Breast epithelium (tissue), 4 donors: ENCODE measurements at regions not wholly inside any gene's neighbourhood (a gene's known extent, or its start where the extent isn't known, plus 50 kb on each side); places are given as distances from the start of the nearest gene placed in this dataset.
"Not testable (repeated sequence)": the region's sequence is repeated elsewhere in the genome, so short reads cannot be mapped to it uniquely, and the experiment has no call there.

Source experiments
- DNase-seq, 2 donors: peaks; one replicate each; pipeline ENCODE4 v3.0.0-alpha.2; 2019; ENCODE audit warnings: low spot score in 2 of 2
- H3K27ac ChIP-seq, 2 donors: fragments of 200-600 bp; sonication (generic) in 1 of 2; one replicate each; pipeline ENCODE4 v1.5.1; 2016 to 2019; ENCODE audit warnings: mild to moderate bottlenecking in 1 of 2
- H3K27me3 ChIP-seq, 2 donors: fragments of 200-600 bp; sonication (generic) in 1 of 2; one replicate each; pipeline versions ENCODE4 v1.5.1 to v1.6.0; 2017 to 2019; ENCODE audit warnings: control low read depth in 1 of 2, mild to moderate bottlenecking in 1 of 2
- H3K36me3 ChIP-seq: fragments of 200-600 bp; one replicate; pipeline ENCODE4 v1.5.1; 2019
- H3K4me1 ChIP-seq, 2 donors: fragments of 200-600 bp; sonication (generic); one replicate each; pipeline ENCODE4 v1.5.1; 2016 to 2019; ENCODE audit warnings: control low read depth in 1 of 2
- H3K4me3 ChIP-seq, 3 donors: fragments of 200-600 bp; sonication (generic); 1 replicate in 2 of 3; 2 replicates in 1 of 3; pipeline ENCODE4 v1.5.1; 2016 to 2019; ENCODE audit warnings: mild to moderate bottlenecking in 3 of 3, moderate library complexity in 2 of 3
- H3K9me3 ChIP-seq, 2 donors: fragments of 200-600 bp; sonication (generic) in 1 of 2; one replicate each; pipeline ENCODE4 v1.5.1; 2016 to 2019; ENCODE audit warnings: control low read depth in 1 of 2
- POLR2A ChIP-seq: fragments of 450-650 bp; IDR thresholded peaks from one replicate; pipeline ENCODE4 v1.6.1; 2016; ENCODE audit warnings: antibody characterized with exemption, mild to moderate bottlenecking, moderate library complexity
- POLR2AphosphoS5 ChIP-seq, 3 donors: sonication (generic); formaldehyde crosslinking; IDR thresholded peaks; one replicate each; pipeline ENCODE4 v1.6.1; 2017; ENCODE audit warnings: antibody characterized with exemption in 3 of 3
- intact Hi-C: fragments of 100-400 bp; cut with DNase I; formaldehyde crosslinking; loops from one replicate; pipeline ENCODE4 v1.15.1; 2023; ENCODE audit warnings: low total_unique reads
- TF ChIP-seq, protein P1 (sequence below), 3 donors: fragments of 450-650 bp; IDR thresholded peaks; one replicate each; pipeline ENCODE4 v1.5.1; 2016 to 2017; ENCODE audit warnings: antibody characterized with exemption in 3 of 3, mild to moderate bottlenecking in 3 of 3, moderate library complexity in 3 of 3

GRCh38 chr3:164364111-164364510 is 714.2 kb downstream of the SI start:
- H3K27ac ChIP-seq, result no peak overlapping the region
- no peak overlapping the region for H3K4me3 ChIP-seq
- H3K4me1 ChIP-seq, result no peaks in the 10 kb centered on the region
- H3K36me3 ChIP-seq, result no peaks in the 10 kb centered on the region
- H3K27me3 ChIP-seq, result no peaks in the 10 kb centered on the region
- TF ChIP-seq, protein P1, sequence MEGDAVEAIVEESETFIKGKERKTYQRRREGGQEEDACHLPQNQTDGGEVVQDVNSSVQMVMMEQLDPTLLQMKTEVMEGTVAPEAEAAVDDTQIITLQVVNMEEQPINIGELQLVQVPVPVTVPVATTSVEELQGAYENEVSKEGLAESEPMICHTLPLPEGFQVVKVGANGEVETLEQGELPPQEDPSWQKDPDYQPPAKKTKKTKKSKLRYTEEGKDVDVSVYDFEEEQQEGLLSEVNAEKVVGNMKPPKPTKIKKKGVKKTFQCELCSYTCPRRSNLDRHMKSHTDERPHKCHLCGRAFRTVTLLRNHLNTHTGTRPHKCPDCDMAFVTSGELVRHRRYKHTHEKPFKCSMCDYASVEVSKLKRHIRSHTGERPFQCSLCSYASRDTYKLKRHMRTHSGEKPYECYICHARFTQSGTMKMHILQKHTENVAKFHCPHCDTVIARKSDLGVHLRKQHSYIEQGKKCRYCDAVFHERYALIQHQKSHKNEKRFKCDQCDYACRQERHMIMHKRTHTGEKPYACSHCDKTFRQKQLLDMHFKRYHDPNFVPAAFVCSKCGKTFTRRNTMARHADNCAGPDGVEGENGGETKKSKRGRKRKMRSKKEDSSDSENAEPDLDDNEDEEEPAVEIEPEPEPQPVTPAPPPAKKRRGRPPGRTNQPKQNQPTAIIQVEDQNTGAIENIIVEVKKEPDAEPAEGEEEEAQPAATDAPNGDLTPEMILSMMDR (IDR thresholded peaks at IDR 0.05), result no peak
- TF ChIP-seq POLR2AphosphoS5 (IDR thresholded peaks at IDR 0.05) (no peak), POLR2A (no peak)
- DNase-seq, result no peak
- intact Hi-C loops, result no loop called here
- H3K9me3 ChIP-seq, result no peaks in the 10 kb centered on the region

GRCh38 chr3:164360738-164361406 is 717.4 kb downstream of the SI start:
- Histone ChIP-seq H3K27ac (no peak overlapping the region), H3K27me3 (no peaks in the 10 kb centered on the region), H3K4me1 (no peaks in the 10 kb centered on the region), H3K36me3 (no peaks in the 10 kb centered on the region), H3K4me3 (no peak overlapping the region), H3K9me3 (no peaks in the 10 kb centered on the region)
- TF ChIP-seq, protein P1 (IDR thresholded peaks at IDR 0.05), result no peak
- no peak for TF ChIP-seq POLR2AphosphoS5 (IDR thresholded peaks at IDR 0.05)
- TF ChIP-seq POLR2A, result no peak
- DNase-seq, result no peak
- intact Hi-C loops, result no loop called here

DNA sequence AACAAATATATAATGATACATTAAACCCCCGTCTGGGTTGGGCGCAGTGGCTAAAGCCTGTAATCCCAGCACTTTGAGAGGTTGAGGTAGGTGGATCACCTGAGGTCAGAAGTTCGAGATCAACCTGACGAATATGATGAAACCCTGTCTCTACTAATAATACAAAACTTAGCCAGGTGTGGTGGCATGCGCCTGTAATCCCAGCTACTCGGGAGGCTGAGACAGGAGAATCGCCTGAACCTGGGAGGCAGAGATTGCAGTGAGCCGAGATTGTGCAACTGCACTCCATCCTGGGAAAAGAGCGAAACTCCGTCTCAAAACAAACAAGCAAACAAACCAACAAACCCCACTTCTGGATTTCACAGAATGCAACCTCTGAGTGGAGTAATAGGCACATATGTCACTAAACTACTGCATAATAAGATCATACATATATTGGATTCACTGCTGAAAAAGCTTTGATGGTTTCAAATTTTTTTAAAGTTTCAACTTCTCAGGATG is 718.2 kb downstream of the SI start:
- intact Hi-C loops, result no loop called here
- Histone ChIP-seq H3K9me3 (no peaks in the 10 kb centered on the region), H3K4me1 (no peaks in the 10 kb centered on the region), H3K27ac (no peak overlapping the region), H3K27me3 (no peaks in the 10 kb centered on the region), H3K4me3 (no peak overlapping the region), H3K36me3 (no peaks in the 10 kb centered on the region)
- DNase-seq, result no peak
- TF ChIP-seq, protein P1 (IDR thresholded peaks at IDR 0.05), result no peak
- TF ChIP-seq POLR2A, result no peak

DNA sequence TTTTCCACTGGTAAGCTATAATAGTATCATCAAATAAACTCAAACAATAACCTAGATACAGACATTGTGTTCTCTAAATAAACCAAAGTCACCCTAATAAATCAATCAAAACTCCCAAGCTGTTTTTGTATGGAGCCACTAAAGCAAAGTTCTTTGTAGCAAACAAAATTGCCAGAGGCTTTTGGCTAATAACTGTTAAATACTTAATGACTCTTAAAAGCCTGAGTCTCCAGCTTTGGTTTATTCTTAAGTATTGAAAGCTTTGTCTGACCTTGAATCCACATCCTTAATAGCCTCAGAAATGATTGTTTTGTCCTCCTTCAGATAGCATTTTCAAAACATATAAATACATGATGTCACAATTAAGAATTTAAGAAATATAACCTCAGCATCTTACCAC is 725.3 kb downstream of the SI start:
- H3K4me1 ChIP-seq, result no peaks in the 10 kb centered on the region
- H3K9me3 ChIP-seq, result no peaks in the 10 kb centered on the region
- no peaks in the 10 kb centered on the region for H3K27me3 ChIP-seq
- no peak for DNase-seq
- H3K4me3 ChIP-seq, result no peak overlapping the region
- no peak for TF ChIP-seq POLR2A
- TF ChIP-seq, protein P1 (IDR thresholded peaks at IDR 0.05), result no peak
- H3K27ac ChIP-seq, result no peak overlapping the region
- intact Hi-C loops, result no loop called here
- no peaks in the 10 kb centered on the region for H3K36me3 ChIP-seq

DNA sequence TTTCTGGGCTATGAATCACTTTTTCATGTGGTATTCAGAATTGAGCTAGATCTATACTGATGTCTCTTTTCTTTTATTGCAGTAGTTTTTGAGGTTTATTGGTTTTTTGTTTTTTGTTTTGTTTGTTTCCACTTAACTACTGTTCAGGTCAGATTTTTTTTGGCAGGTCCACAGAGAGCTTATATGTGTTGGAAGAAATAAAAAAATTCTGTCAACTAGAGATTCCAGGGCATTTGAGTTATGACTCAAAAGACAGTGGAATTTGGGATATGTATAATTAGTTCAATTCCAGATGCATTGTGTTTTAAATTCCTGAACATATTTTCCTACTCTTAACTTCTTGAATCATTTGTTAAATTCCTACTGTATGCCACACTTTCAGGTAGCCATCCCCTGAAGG is 727.2 kb downstream of the SI start:
- H3K36me3 ChIP-seq, result no peaks in the 10 kb centered on the region
- intact Hi-C loops, result no loop called here
- H3K27ac ChIP-seq, result no peak overlapping the region
- no peaks in the 10 kb centered on the region for H3K9me3 ChIP-seq
- H3K4me3 ChIP-seq, result no peak overlapping the region
- H3K27me3 ChIP-seq, result no peaks in the 10 kb centered on the region
- no peaks in the 10 kb centered on the region for H3K4me1 ChIP-seq
- DNase-seq, result no peak
- TF ChIP-seq, protein P1 (IDR thresholded peaks at IDR 0.05), result no peak
- TF ChIP-seq POLR2A (no peak), POLR2AphosphoS5 (IDR thresholded peaks at IDR 0.05) (no peak)

- H3K27me3 ChIP-seq, H3K36me3 ChIP-seq, H3K27ac ChIP-seq, H3K9me3 ChIP-seq, DNase-seq, intact Hi-C loops, H3K4me3 ChIP-seq, H3K4me1 ChIP-seq: not testable (repeated sequence)
Measured at GRCh38 chr3:164342206-164342605, 736.1 kb downstream of the SI start.
